NB4 (cell line): ENCODE measurements at regions not wholly inside any gene's neighbourhood (a gene's known extent, or its start where the extent isn't known, plus 50 kb on each side); places are given as distances from the start of the nearest gene placed in this dataset.

Experiments used
- MYC ChIP-seq: IDR thresholded peaks from 2 replicates; pipeline ENCODE4 v1.6.1; 2011; ENCODE audit warnings: low read depth, low read length
- POLR2A ChIP-seq: IDR thresholded peaks from 2 replicates; pipeline ENCODE4 v1.6.1; 2011; ENCODE audit warnings: mild to moderate bottlenecking; ENCODE audit not compliant: insufficient read length; ENCODE audit errors: extremely low read depth
- TF ChIP-seq, protein P1 (sequence below): IDR thresholded peaks from one replicate; pipeline ENCODE4 v1.5.1; 2012; ENCODE audit warnings: low read depth, low read length

DNA sequence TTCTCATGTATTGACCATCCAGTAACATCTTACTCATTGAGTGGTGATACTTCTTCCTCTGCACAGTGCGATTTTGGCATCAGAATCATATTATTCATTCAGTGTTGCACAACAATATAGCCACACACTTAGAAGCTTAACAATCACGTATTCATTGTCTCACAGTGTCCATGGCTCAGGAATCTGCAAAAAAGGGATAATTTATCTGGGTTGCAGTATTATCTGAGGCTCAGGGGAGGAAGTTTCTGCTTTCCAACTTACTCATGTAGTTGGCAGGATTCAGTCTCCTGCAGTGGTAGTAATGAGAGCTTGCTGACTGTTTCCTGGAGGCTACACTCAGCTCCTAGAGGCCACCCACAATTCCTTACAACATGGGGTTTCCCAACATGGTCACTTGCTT is 803.6 kb downstream of the SORCS1 start:
- TF ChIP-seq, protein P1, sequence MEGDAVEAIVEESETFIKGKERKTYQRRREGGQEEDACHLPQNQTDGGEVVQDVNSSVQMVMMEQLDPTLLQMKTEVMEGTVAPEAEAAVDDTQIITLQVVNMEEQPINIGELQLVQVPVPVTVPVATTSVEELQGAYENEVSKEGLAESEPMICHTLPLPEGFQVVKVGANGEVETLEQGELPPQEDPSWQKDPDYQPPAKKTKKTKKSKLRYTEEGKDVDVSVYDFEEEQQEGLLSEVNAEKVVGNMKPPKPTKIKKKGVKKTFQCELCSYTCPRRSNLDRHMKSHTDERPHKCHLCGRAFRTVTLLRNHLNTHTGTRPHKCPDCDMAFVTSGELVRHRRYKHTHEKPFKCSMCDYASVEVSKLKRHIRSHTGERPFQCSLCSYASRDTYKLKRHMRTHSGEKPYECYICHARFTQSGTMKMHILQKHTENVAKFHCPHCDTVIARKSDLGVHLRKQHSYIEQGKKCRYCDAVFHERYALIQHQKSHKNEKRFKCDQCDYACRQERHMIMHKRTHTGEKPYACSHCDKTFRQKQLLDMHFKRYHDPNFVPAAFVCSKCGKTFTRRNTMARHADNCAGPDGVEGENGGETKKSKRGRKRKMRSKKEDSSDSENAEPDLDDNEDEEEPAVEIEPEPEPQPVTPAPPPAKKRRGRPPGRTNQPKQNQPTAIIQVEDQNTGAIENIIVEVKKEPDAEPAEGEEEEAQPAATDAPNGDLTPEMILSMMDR, result no peak
- TF ChIP-seq POLR2A (no peak), MYC (no peak)
